ENCODE measurements at regions not wholly inside any gene's neighbourhood (a gene's known extent, or its start where the extent isn't known, plus 50 kb on each side); places are given as distances from the start of the nearest gene placed in this dataset.

- TF ChIP-seq CTCF (IDR thresholded peaks at IDR 0.05; ENCODE audit: insufficient read depth, low read length) (no peak), POLR2AphosphoS5 (IDR thresholded peaks at IDR 0.05; ENCODE audit: low read depth) (no peak)
Measured at GRCh38 chr1:106366627-106367319, 689.7 kb upstream of the PRMT6 start.
